Kidney epithelial cell (primary cell): ENCODE measurements at regions not wholly inside any gene's neighbourhood (a gene's known extent, or its start where the extent isn't known, plus 50 kb on each side); places are given as distances from the start of the nearest gene placed in this dataset.

Source experiments
- DNase-seq: peaks from one replicate; pipeline ENCODE4 v3.0.0-alpha.2; 2010; ENCODE audit warnings: low read depth
- H3K27me3 ChIP-seq: 2 replicates; pipeline ENCODE4 v1.6.0; 2011; ENCODE audit warnings: low read length; ENCODE audit not compliant: control insufficient read depth, insufficient read depth
- H3K36me3 ChIP-seq: 2 replicates; pipeline ENCODE4 v1.5.1; 2011; ENCODE audit warnings: low read length; ENCODE audit not compliant: control insufficient read depth, insufficient read depth
- H3K4me3 ChIP-seq: 2 replicates; pipeline ENCODE4 v1.5.1; 2011; ENCODE audit warnings: low read depth, mild to moderate bottlenecking, control low read depth, low read length
- CTCF ChIP-seq: IDR thresholded peaks from 2 replicates; pipeline ENCODE4 v1.5.1; 2011; ENCODE audit warnings: mild to moderate bottlenecking, moderate library complexity, low read length, control low read depth, inconsistent platforms; ENCODE audit not compliant: insufficient read depth, poor library complexity, severe bottlenecking

- Histone ChIP-seq H3K36me3 (no peaks in the 10 kb centered on the region), H3K4me3 (no peak overlapping the region), H3K27me3 (no peaks in the 10 kb centered on the region)
- no peak for TF ChIP-seq CTCF
- no peak for DNase-seq
Measured at GRCh38 chr2:168300460-168300859, 53.1 kb upstream of the STK39 start.

GRCh38 chr2:168304024-168304681 lies 56.8 kb upstream of the STK39 start:
- Histone ChIP-seq H3K4me3 (no peak overlapping the region), H3K27me3 (no peaks in the 10 kb centered on the region), H3K36me3 (no peaks in the 10 kb centered on the region)
- no peak for DNase-seq
- TF ChIP-seq CTCF: no peak

GRCh38 chr2:168307379-168307778 lies 60.0 kb upstream of the STK39 start:
- Histone ChIP-seq H3K27me3 (no peaks in the 10 kb centered on the region), H3K36me3 (no peaks in the 10 kb centered on the region), H3K4me3 (no peak overlapping the region)
- no peak for TF ChIP-seq CTCF
- DNase-seq: no peak

GRCh38 chr2:168310580-168310979 lies 63.2 kb upstream of the STK39 start:
- DNase-seq: no peak
- no peaks in the 10 kb centered on the region for H3K36me3 ChIP-seq
- TF ChIP-seq CTCF: no peak

GRCh38 chr2:168311261-168311910 lies 64.0 kb upstream of the STK39 start:
- Histone ChIP-seq H3K36me3 (no peaks in the 10 kb centered on the region), H3K4me3 (no peak overlapping the region), H3K27me3 (no peaks in the 10 kb centered on the region)
- no peak for DNase-seq
- no peak for TF ChIP-seq CTCF

More at GRCh38 chr2:168310580-168310979, 63.2 kb upstream of the STK39 start:
- Histone ChIP-seq H3K4me3 (no peak overlapping the region), H3K27me3 (no peaks in the 10 kb centered on the region)
